ENCODE measurements at regions not wholly inside any gene's neighbourhood (a gene's known extent, or its start where the extent isn't known, plus 50 kb on each side); places are given as distances from the start of the nearest gene placed in this dataset.

DNA sequence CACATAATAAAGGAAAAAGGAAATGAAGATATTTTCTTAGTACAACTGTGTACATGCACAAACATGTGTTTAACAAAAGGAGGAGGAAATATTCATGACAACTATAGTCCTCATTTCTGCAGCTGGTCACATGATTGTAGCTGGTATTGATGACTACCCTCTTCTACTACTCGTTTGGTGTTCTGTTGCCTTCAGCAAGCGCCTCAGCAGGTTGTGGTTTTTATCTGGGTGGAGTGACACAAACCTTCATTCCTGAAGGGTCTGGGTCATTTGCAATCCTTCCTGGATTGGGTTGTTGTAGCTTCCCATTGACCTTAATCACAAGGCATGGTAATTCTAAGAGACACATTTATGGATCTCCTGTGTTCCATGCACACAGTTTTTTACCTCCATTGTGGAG is 1009.9 kb upstream of the USP15 start:
- TF ChIP-seq, protein P1, sequence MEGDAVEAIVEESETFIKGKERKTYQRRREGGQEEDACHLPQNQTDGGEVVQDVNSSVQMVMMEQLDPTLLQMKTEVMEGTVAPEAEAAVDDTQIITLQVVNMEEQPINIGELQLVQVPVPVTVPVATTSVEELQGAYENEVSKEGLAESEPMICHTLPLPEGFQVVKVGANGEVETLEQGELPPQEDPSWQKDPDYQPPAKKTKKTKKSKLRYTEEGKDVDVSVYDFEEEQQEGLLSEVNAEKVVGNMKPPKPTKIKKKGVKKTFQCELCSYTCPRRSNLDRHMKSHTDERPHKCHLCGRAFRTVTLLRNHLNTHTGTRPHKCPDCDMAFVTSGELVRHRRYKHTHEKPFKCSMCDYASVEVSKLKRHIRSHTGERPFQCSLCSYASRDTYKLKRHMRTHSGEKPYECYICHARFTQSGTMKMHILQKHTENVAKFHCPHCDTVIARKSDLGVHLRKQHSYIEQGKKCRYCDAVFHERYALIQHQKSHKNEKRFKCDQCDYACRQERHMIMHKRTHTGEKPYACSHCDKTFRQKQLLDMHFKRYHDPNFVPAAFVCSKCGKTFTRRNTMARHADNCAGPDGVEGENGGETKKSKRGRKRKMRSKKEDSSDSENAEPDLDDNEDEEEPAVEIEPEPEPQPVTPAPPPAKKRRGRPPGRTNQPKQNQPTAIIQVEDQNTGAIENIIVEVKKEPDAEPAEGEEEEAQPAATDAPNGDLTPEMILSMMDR (IDR thresholded peaks at IDR 0.05): no peak
- no peak for TF ChIP-seq POLR2A (IDR thresholded peaks at IDR 0.05)
- no peak for TF ChIP-seq EP300 (IDR thresholded peaks at IDR 0.05)
- TF ChIP-seq POLR2AphosphoS5 (IDR thresholded peaks at IDR 0.05): no peak

Data from sigmoid colon (tissue), 4 donors.